AG10803 (cell line): ENCODE measurements at regions not wholly inside any gene's neighbourhood (a gene's known extent, or its start where the extent isn't known, plus 50 kb on each side); places are given as distances from the start of the nearest gene placed in this dataset.

Source experiments
- DNase-seq: peaks from one replicate; pipeline ENCODE4 v3.0.0; 2010; ENCODE audit warnings: low read depth
- H3K4me3 ChIP-seq: 2 replicates; pipeline ENCODE4 v1.5.1; 2011; ENCODE audit warnings: mild to moderate bottlenecking, low read length, control low read depth
- CTCF ChIP-seq: conservative IDR thresholded peaks from 2 replicates; pipeline ENCODE4 v1.5.1; 2011; ENCODE audit warnings: mild to moderate bottlenecking, low read length, control low read depth, inconsistent platforms

GRCh38 chr18:65259403-65259802 is 491.4 kb upstream of the CDH7 start:
- no peak for DNase-seq
- no peak for TF ChIP-seq CTCF

GRCh38 chr18:65257149-65257548 is 493.7 kb upstream of the CDH7 start:
- DNase-seq: no peak
- no peak overlapping the region for H3K4me3 ChIP-seq
- no peak for TF ChIP-seq CTCF

More at GRCh38 chr18:65259403-65259802, 491.4 kb upstream of the CDH7 start:
- H3K4me3 ChIP-seq: no peak overlapping the region

DNA sequence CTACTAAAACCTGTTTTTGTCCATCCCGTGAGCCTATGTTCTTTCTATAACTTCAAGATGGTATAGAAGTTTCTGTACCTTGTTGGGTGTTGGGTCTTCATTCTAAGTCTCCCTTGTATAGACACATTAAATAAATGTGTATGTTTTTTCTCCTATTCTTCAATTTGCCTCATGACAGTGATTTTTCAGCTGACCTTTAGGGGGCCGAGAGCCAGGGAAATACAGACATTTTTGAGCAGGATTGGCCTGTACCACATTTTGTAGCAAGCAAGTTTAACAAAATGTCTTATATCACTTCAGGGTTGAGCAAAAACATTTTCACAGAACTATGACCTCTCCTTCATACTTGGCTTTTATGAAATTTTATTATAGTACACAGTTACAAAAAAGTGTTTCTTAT is 495.4 kb upstream of the CDH7 start:
- no peak for DNase-seq
- TF ChIP-seq CTCF: no peak
- no peak overlapping the region for H3K4me3 ChIP-seq

DNA sequence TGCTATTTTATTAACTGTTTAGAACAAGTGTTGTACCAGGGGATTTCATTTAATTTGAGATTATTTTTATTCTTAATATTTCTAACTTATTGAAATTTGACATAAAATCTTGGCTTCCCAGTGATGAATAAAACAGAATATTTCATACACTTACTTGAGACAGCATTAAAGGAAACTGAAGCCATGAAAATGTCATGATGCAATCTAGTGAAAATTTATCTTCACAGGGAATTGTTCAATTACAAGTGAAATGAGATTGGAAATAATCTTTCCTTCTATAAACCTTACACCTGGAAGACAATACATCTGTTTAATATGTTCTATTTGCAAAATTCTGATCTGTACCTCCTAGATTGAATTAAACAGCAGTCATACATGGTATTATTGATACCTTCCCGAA is 511.0 kb upstream of the CDH7 start:
- no peak overlapping the region for H3K4me3 ChIP-seq
- TF ChIP-seq CTCF: no peak
- DNase-seq: no peak

DNA sequence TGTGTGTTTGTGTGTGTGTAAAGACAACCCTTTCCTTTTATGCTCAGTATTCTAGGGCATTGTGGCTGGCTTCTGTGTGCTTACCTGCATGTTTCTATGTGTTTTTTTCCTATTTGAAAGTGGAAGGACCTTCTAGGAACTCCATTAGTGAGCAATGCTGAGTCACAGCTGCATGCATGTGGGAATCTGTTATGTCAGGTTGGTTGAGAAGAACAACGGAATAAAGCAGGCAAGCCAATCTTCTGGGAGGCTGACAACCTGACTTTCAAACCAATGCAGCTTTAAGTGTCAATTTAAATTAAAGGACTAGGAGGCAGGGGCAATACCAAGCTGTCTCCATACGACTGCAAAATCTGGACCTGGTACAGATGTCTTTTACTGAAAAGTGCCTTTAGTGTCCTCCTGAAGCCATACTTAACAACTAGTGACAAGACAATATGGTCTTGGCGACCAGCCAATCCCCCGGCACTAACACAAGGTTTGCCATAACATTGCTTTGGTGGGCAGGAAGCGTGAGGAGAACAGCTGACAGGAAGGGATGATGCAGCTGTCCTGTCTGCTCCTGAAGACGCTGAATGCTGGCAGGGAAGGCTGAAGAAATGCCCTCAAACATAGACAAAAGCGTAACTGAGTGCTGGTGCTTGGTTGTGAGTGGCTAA is 514.7 kb upstream of the CDH7 start:
- no peak for DNase-seq
- H3K4me3 ChIP-seq: no peak overlapping the region
- TF ChIP-seq CTCF: no peak

DNA sequence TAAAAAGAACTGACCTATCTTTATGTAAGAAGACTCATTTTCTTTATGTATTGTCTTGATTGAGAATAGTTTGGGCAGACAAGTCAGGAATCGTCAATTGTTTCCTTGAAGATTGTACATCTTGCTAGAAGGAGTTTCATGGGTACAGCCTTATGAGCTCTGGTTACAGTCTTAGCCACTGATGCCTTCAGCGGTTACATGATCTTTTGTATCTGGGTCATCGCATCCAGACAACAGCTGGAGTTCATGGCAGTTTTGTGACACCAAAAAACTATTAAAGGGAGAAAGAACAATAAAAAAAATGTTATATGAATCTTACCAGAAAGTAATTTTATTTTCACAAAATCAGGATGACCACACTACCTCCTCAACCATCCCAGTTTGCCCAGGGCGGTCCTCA is 520.5 kb upstream of the CDH7 start:
- TF ChIP-seq CTCF: no peak
- no peak for DNase-seq
- H3K4me3 ChIP-seq: no peak overlapping the region

DNA sequence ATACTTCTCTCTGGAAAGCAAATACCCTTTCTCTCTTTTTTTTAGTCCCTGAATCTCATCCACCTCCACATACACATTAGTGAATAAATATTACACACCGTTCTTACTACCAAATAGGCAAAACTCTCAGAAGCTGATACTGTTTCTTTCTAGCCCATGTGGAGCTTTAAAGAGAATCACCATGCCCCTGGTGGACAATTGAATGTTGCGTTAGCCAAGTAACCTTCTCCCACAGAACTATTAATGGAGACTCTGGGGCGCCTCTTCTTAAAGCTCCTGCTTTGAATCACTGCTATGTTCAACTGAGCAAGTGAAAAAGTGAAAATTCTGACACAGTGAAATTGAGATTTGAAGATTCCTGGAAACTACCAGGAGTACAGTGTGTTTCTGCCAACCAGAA is 522.8 kb upstream of the CDH7 start:
- no peak for DNase-seq
- no peak for TF ChIP-seq CTCF
- no peak overlapping the region for H3K4me3 ChIP-seq
